HG02623 (cell line): ENCODE measurements at regions not wholly inside any gene's neighbourhood (a gene's known extent, or its start where the extent isn't known, plus 50 kb on each side); places are given as distances from the start of the nearest gene placed in this dataset.

Experiments used
- ATAC-seq: cut with Tn5 transposase; IDR thresholded peaks from one replicate; pipeline ENCODE4 v1.9.1; 2021; ENCODE audit warnings: moderate library complexity; ENCODE audit not compliant: unreplicated experiment

- no peak for ATAC-seq
These were observed 976.7 kb downstream of the MCTP2 start for GRCh38 chr15:95208071-95208470.

- no peak for ATAC-seq
These were observed 977.6 kb downstream of the MCTP2 start for GRCh38 chr15:95208988-95209387.

GRCh38 chr15:95210436-95210981, 979.1 kb downstream of the MCTP2 start:
- ATAC-seq, result no peak

DNA sequence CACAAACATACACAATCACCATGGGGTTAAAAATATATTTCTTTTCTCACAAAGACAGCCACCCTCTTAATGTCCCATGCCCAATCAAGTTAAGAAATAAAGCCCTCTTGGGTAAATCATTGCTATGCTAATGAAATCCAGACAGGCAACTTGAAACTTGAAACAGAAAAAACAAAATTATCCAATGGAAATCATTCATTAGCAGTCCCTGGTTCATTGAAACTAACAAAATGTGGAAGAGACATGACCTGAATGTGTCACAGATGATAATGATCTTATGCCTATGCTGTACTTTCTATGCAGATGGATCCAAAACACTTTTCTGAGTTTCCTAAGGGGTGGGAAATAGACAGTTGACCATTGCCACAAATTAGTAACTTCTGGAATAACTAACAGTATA, 983.7 kb downstream of the MCTP2 start:
- no peak for ATAC-seq

GRCh38 chr15:95226835-95227234, 995.5 kb downstream of the MCTP2 start:
- no peak for ATAC-seq

DNA sequence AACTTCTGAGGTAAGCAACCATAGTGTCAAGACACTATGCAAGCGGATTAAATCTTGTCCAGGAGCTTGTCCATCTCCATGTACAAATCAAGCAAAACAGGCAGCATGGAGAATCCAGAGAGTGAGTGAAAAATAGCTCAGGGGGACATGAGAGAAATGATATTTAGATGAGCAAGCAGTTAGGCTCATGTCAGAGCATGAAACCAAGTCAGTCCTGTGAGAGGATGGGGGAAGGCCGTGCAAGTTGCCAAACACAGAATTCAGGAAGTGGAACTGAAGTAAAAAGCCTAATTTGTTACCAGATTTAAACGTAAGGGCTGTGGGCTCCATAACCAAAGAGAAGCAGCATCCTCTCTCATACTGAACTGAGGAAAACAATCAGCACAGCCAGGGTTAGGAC, 995.9 kb downstream of the MCTP2 start:
- ATAC-seq, result no peak

DNA sequence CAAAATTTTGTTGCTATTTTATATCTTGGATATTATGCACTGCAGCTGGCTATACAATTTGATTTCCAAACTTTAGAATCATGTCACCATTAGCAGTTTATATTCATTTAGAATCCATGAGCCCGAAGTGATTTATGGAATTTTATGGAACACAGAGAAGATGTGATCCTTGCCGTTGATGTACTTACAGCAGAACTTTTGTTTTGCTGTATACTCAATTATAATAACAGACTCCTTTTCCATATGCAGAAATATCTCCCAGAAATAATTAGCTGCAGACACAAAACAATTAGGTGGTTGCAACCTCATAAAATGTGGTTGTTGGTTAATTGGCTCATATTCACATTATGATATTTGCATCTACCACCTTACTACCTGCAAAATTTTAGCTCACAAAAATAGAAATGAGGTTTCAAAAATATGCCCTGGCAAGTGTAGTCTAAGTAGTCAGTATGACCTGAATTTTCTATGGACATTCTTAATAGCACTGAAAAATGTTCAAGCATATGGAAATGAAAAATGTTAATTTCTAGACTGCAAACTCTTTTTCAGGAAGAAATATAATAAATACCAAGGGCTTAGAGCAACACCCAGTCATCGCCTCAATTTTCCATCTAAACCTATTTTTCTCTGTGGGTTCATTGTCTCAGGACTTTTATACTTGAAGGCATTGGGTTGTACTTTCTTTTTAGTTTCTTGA, 997.6 kb downstream of the MCTP2 start:
- no peak for ATAC-seq

GRCh38 chr15:95235033-95235432, 1003.7 kb downstream of the MCTP2 start:
- no peak for ATAC-seq

DNA sequence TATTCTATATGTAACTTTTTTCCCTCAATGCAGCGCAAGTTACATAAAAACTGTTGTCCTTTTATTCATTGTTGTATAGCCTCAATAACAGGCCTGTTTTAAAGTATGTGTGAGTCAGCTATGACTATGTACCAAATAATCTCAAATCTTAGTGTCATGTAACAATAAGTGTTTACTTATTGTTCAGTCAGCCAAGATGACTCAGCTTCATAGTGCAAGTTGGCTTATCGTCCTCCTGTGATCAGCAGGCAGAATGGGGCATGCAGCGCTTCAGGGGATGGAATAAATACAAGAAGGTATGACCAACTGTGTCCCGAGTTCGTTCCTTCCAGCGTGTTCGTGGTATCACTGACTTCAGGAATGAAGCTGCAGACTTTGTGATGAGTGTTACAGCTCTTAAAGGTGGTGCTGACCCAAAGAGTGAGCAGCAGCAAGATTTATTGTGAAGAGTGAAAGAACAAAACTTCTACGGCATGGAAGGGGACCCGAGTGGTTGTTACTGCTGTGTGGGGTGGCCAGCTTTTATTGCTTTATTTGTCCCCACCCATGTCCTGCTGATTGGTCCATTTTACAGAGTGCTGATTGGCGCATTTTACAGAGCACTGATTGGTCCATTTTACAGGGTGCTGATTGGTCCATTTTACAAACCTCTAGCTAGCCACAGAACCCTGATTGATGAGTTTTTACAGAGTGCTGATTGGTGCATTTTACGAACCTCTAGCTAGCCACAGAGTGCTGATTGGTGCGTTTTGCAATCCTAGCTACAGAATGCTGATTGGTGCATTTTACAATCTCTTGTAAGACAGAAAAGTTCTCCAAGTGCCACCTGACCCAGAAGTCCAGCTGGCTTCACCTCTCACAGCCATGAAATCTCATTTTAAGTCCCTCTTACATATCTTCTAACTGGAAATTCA, 1016.0 kb downstream of the MCTP2 start:
- ATAC-seq, result no peak

GRCh38 chr15:95249524-95249923, 1018.2 kb downstream of the MCTP2 start:
- no peak for ATAC-seq

DNA sequence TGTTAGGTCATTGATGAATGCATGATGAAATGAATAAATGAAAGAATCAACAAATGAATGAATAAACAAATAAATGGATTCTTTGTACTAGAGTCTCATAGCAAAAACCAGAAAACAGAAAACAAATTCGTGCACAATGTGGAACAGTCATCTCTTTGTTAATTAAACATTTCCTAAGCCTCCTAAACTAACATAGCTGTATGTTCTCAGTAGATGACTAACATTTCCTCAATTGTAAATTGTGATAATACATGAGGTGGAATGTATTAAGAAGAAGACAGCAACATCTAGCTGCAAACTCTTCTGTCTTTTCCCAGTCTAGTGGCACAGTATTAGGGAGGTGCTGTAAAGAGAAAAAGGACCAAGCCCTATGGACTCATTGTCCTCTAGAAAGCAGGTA, 1021.0 kb downstream of the MCTP2 start:
- no peak for ATAC-seq

GRCh38 chr15:95254263-95254662, 1022.9 kb downstream of the MCTP2 start:
- no peak for ATAC-seq

- ATAC-seq, result no peak
These were observed 1028.2 kb downstream of the MCTP2 start for GRCh38 chr15:95259513-95259912.

DNA sequence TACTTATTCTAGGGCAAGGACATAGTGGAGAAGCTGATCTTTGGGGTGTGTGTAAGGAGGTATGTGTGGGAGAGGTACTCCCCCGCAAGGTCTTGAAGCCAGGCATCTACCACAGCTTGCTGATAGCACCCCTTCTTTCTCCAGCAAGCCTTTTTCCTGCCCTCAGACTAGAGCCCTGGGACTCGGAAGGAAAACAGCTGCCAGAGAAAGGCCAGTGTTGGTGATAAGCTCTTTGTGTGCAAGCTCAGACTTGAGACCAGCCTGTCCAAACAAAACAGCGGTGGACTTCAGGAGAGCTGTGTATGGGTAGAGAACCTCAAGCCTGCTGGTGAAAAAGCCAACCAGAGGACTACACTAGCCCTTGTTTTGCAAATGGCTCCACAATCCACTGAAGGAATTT, 1028.6 kb downstream of the MCTP2 start:
- ATAC-seq, result no peak

- no peak for ATAC-seq
These were observed 1029.5 kb downstream of the MCTP2 start for GRCh38 chr15:95260856-95261255.

GRCh38 chr15:95261546-95261945, 1030.2 kb downstream of the MCTP2 start:
- no peak for ATAC-seq

DNA sequence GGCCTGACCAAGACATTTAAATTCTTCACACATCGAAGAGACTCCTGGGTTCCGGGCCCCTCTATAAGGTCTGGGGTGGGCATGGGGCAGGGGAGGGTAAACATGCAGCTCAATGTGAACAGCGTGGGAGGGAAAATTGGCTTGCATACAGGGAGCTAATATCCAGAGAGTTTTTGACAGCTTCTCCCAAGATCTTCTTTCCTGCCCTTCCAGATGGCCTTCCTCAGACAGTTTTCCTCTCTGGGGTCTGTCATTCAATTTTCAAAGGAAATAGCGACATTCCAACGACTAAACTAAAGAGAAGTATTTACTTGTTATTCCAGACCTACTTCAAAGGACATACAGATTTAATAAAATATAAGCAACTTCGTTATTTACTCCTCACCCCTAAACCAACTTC, 1030.6 kb downstream of the MCTP2 start:
- ATAC-seq, result no peak

DNA sequence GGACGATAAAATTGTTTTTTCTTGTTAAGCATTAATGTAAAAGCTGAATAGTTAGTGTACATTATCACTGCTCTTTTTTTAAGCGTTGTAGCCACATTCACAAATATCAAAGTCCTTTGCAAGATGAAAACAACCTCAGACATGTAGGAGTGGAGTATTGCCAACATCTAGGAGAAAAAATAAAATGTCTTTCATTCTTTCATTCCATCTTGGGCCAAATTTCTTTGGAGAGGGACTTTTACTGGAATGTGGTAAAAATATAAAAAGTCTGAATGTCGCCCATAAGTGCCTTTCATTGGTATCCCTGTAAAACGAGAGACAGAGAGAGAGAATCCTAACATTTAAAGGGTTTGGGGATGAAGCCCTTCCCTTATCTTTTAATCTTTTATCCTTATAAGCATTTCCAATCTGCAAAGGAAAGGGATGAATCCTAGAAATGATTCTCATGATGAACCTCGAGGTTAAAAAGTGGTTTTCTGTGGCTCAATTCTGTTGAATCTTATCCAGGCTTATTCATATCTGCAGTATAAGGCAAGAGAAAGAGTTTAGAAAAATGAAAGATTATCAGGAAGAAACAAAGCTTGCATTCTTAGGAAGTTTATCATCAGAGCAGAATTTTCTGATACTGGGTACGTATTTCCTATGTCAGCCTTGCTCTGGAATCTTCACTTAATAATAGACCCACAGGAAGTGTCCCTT, 1031.7 kb downstream of the MCTP2 start:
- ATAC-seq, result no peak

- no peak for ATAC-seq
These were observed 1032.4 kb downstream of the MCTP2 start for GRCh38 chr15:95263751-95264150.

GRCh38 chr15:95265419-95265997, 1034.1 kb downstream of the MCTP2 start:
- no peak for ATAC-seq

- no peak for ATAC-seq
These were observed 1035.2 kb downstream of the MCTP2 start for GRCh38 chr15:95266451-95267061.
